NCI-H146 treated with DMSO at 0.1 percent for 48 hours (cell line): ENCODE measurements at regions not wholly inside any gene's neighbourhood (a gene's known extent, or its start where the extent isn't known, plus 50 kb on each side); places are given as distances from the start of the nearest gene placed in this dataset.
"Not testable (repeated sequence)": the region's sequence is repeated elsewhere in the genome, so short reads cannot be mapped to it uniquely, and the experiment has no call there.

Source experiments
- DNase-seq: peaks from one replicate; lab custom pipeline; 2025; ENCODE audit not compliant: unreplicated experiment; lab: John Stamatoyannopoulos, UW

GRCh38 chr13:89521672-89522071 lies 1825.8 kb upstream of the MIR17HG start:
- not testable (repeated sequence) for DNase-seq

- DNase-seq = no peak
Measured at GRCh38 chr13:89541091-89542030, 1806.1 kb upstream of the MIR17HG start.

GRCh38 chr13:89550938-89551337 lies 1796.5 kb upstream of the MIR17HG start:
- DNase-seq = no peak

GRCh38 chr13:89554801-89555200 lies 1792.7 kb upstream of the MIR17HG start:
- DNase-seq = peak; percentile 39

- no peak for DNase-seq
Measured at GRCh38 chr13:89565476-89566100, 1781.9 kb upstream of the MIR17HG start.

- no peak for DNase-seq
Measured at GRCh38 chr13:89567025-89567424, 1780.5 kb upstream of the MIR17HG start.

GRCh38 chr13:89568276-89568675 lies 1779.2 kb upstream of the MIR17HG start:
- no peak for DNase-seq

- no peak for DNase-seq
Measured at GRCh38 chr13:89568746-89569145, 1778.7 kb upstream of the MIR17HG start.

GRCh38 chr13:89571676-89572075 lies 1775.8 kb upstream of the MIR17HG start:
- DNase-seq = no peak

- no peak for DNase-seq
Measured at GRCh38 chr13:89574077-89574476, 1773.4 kb upstream of the MIR17HG start.

GRCh38 chr13:89577301-89577700 lies 1770.2 kb upstream of the MIR17HG start:
- DNase-seq = no peak

GRCh38 chr13:89584058-89584620 lies 1763.3 kb upstream of the MIR17HG start:
- DNase-seq = no peak

GRCh38 chr13:89602655-89603054 lies 1744.8 kb upstream of the MIR17HG start:
- DNase-seq = no peak

GRCh38 chr13:89603187-89603586 lies 1744.3 kb upstream of the MIR17HG start:
- no peak for DNase-seq

- no peak for DNase-seq
Measured at GRCh38 chr13:89609318-89609717, 1738.2 kb upstream of the MIR17HG start.

- no peak for DNase-seq
Measured at GRCh38 chr13:89610331-89610730, 1737.2 kb upstream of the MIR17HG start.

GRCh38 chr13:89610881-89611280 lies 1736.6 kb upstream of the MIR17HG start:
- no peak for DNase-seq

GRCh38 chr13:89627996-89628395 lies 1719.5 kb upstream of the MIR17HG start:
- no peak for DNase-seq

GRCh38 chr13:89628567-89628966 lies 1718.9 kb upstream of the MIR17HG start:
- no peak for DNase-seq

GRCh38 chr13:89650226-89650625 lies 1697.3 kb upstream of the MIR17HG start:
- DNase-seq = no peak

- DNase-seq = no peak
Measured at GRCh38 chr13:89660752-89661151, 1686.7 kb upstream of the MIR17HG start.

- DNase-seq = no peak
Measured at GRCh38 chr13:89673789-89674311, 1673.6 kb upstream of the MIR17HG start.
